ENCODE measurements at regions not wholly inside any gene's neighbourhood (a gene's known extent, or its start where the extent isn't known, plus 50 kb on each side); places are given as distances from the start of the nearest gene placed in this dataset.

- no peak for TF ChIP-seq Cebpa-rat (IDR thresholded peaks at IDR 0.05)
- Histone ChIP-seq H3K4me2 (no peak overlapping the region), H3K27ac (no peak overlapping the region), H3K9ac (no peak overlapping the region), H4K20me1 (no peaks in the 10 kb centered on the region), H3K9me3 (replicated peaks in 1 of 11) (no peaks in the 10 kb centered on the region), H3K4me1 (peaks cover 6 to 23% (median 19%) of the 10 kb centered on the region in 10 experiments; a peak in 17 of 20 replicates), H3K36me3 (no peaks in the 10 kb centered on the region), H3K27me3 (no peaks in the 10 kb centered on the region), H3K4me3 (no peak overlapping the region)
These were observed 180.2 kb upstream of the RAB6C start for GRCh38 chr2:129799036-129799958.

DNA sequence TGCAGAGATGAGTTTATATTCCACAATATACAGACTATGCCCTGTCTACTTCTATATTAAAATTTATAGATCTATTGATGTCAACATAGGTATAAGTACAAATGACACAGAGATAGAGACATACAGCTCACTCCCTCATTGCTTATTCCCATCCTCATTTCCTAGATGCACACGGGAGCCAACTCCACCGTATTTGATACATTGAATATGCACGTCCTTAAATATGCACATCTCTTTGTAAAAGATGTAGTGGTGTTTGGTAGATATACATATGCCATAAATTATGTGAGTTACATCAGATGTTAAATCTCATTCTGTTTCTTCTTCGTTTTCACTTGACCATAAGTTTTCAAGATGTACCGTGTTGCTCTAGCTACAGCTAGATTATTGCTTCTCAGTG is 179.2 kb upstream of the RAB6C start:
- Histone ChIP-seq H3K4me1 (peaks cover 6 to 23% (median 19%) of the 10 kb centered on the region in 10 experiments; a peak in 17 of 20 replicates), H3K9me3 (replicated peaks in 1 of 11) (no peaks in the 10 kb centered on the region), H3K36me3 (no peaks in the 10 kb centered on the region), H3K4me3 (no peak overlapping the region), H3K4me2 (no peak overlapping the region), H3K27me3 (no peaks in the 10 kb centered on the region), H3K27ac (no peak overlapping the region), H3K9ac (no peak overlapping the region), H4K20me1 (no peaks in the 10 kb centered on the region)
- no peak for TF ChIP-seq Cebpa-rat (IDR thresholded peaks at IDR 0.05)

DNA sequence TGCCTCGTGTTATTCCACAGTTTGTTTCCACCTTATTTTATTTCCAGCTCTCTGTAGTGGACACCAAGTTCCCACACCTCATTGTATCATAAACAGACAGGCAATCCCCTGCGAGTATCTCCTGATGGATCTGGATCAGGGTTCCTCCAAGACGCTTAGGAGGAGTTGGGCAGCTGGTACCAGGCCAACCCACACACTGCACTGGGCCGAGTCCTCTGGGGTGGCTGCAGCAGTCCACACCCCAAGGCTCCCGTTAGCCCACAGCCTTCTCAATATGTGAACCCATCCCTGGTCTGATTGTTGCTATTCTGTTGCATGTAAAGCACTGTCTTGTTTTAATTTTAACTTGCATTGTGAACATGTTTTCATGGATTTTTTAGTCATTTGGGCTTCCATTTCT is 178.8 kb upstream of the RAB6C start:
- no peak for TF ChIP-seq Cebpa-rat (IDR thresholded peaks at IDR 0.05)
- Histone ChIP-seq H4K20me1 (no peaks in the 10 kb centered on the region), H3K4me1 (peaks cover 6 to 23% (median 19%) of the 10 kb centered on the region in 10 experiments; a peak in 17 of 20 replicates), H3K36me3 (no peaks in the 10 kb centered on the region), H3K4me3 (no peak overlapping the region), H3K4me2 (peak overlapping the region in 1 of 11 experiments; percentile 44; a peak in 1 of 22 replicates), H3K27ac (no peak overlapping the region), H3K9ac (no peak overlapping the region), H3K27me3 (no peaks in the 10 kb centered on the region), H3K9me3 (replicated peaks in 1 of 11) (no peaks in the 10 kb centered on the region)

DNA sequence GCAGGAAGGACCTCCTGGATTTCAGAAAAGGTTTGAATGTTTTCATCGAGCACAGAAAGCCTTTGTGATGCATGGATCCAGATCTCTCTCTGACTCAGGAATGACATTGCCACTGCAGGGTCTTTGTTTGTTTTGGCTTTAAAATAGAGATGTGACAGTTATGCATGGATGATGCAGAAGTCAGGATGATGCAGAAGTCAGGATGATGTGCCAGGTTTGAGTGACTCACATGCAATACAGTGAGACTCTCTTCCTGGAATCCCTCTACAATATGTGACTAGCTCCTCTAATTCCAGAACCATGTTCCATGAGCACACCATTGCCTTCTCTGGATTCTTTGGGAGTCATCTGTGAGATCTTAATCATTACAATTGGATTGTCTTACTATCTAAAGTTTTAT is 177.9 kb upstream of the RAB6C start:
- H3K36me3 ChIP-seq: no peaks in the 10 kb centered on the region
- H3K4me1 ChIP-seq: peaks cover 6 to 23% (median 19%) of the 10 kb centered on the region in 10 experiments; a peak in 17 of 20 replicates
- 0 out of 22 replicates have a peak, but pooled peaks cover 0 to 5% (median 0%) of the 10 kb centered on the region in 11 experiments for H3K27me3 ChIP-seq
- no peaks in the 10 kb centered on the region for H3K9me3 ChIP-seq (replicated peaks in 1 of 11)
- no peak for TF ChIP-seq Cebpa-rat (IDR thresholded peaks at IDR 0.05)
- peak overlapping the region in 9 of 11 experiments; percentile 27 to 68 (median 44); a peak in 17 of 22 replicates for H3K4me2 ChIP-seq
- no peak overlapping the region for H3K9ac ChIP-seq
- H4K20me1 ChIP-seq: no peaks in the 10 kb centered on the region
- H3K27ac ChIP-seq: no peak overlapping the region
- H3K4me3 ChIP-seq: no peak overlapping the region

GRCh38 chr2:129802290-129802689 is 177.2 kb upstream of the RAB6C start:
- Histone ChIP-seq H3K9me3 (replicated peaks in 1 of 11) (no peaks in the 10 kb centered on the region), H4K20me1 (no peaks in the 10 kb centered on the region), H3K36me3 (no peaks in the 10 kb centered on the region), H3K9ac (no peak overlapping the region), H3K4me1 (peaks cover 6 to 23% (median 19%) of the 10 kb centered on the region in 10 experiments; a peak in 17 of 20 replicates), H3K4me3 (no peak overlapping the region), H3K27ac (no peak overlapping the region), H3K27me3 (0 out of 22 replicates have a peak, but pooled peaks cover 0 to 5% (median 0%) of the 10 kb centered on the region in 11 experiments), H3K4me2 (peak overlapping the region in 9 of 11 experiments; percentile 27 to 68 (median 44); a peak in 16 of 22 replicates)
- TF ChIP-seq Cebpa-rat (IDR thresholded peaks at IDR 0.05): no peak

- H3K27ac ChIP-seq: no peak overlapping the region
- H3K9me3 ChIP-seq (replicated peaks in 1 of 11): no peaks in the 10 kb centered on the region
- no peak overlapping the region for H3K9ac ChIP-seq
- 0 out of 22 replicates have a peak, but pooled peaks cover 0 to 5% (median 0%) of the 10 kb centered on the region in 11 experiments for H3K27me3 ChIP-seq
- no peaks in the 10 kb centered on the region for H4K20me1 ChIP-seq
- no peak for TF ChIP-seq Cebpa-rat (IDR thresholded peaks at IDR 0.05)
- peaks cover 6 to 23% (median 19%) of the 10 kb centered on the region in 10 experiments; a peak in 17 of 20 replicates for H3K4me1 ChIP-seq
- H3K4me3 ChIP-seq: no peak overlapping the region
- H3K4me2 ChIP-seq: 0 out of 22 replicates have a peak overlapping the region, but pooled peaks of 2 of the 11 experiments have one; percentile 33 to 49
- no peaks in the 10 kb centered on the region for H3K36me3 ChIP-seq
These were observed 176.4 kb upstream of the RAB6C start for GRCh38 chr2:129803032-129803431.

GRCh38 chr2:129803871-129804270 is 175.6 kb upstream of the RAB6C start:
- no peak overlapping the region for H3K4me3 ChIP-seq
- peaks cover 0 to 13% (median 0%) of the 10 kb centered on the region in 11 experiments; a peak in 1 of 22 replicates for H3K27me3 ChIP-seq
- no peak for TF ChIP-seq Cebpa-rat (IDR thresholded peaks at IDR 0.05)
- peaks cover 6 to 23% (median 19%) of the 10 kb centered on the region in 10 experiments; a peak in 17 of 20 replicates for H3K4me1 ChIP-seq
- H3K9me3 ChIP-seq (replicated peaks in 1 of 11): no peaks in the 10 kb centered on the region
- H4K20me1 ChIP-seq: no peaks in the 10 kb centered on the region
- H3K4me2 ChIP-seq: no peak overlapping the region
- H3K9ac ChIP-seq: no peak overlapping the region
- H3K27ac ChIP-seq: no peak overlapping the region
- H3K36me3 ChIP-seq: no peaks in the 10 kb centered on the region

DNA sequence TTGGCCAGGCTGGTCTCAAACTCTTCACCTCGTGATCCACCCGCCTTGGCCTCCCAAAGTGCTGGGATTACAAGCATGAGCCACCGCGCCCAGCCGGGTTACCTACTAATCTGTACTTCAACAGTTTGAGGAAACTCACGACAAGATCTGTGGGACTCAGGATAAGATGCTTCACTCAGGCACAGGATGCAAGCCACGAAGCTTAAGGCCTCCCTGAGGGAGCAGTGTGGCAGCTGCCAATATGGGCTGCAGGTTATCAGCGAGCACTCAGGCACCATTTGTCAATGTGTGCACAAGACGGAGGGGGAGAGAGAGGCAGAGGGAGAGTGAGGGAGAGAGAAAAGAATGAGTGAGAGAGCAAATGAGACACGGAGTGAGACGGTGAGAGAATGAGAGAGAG is 173.6 kb upstream of the RAB6C start:
- H3K27ac ChIP-seq: no peak overlapping the region
- no peak overlapping the region for H3K4me3 ChIP-seq
- H3K4me2 ChIP-seq: no peak overlapping the region
- peaks cover 0 to 33% (median 0%) of the 10 kb centered on the region in 11 experiments; a peak in 4 of 22 replicates for H3K27me3 ChIP-seq
- H3K4me1 ChIP-seq: peaks cover 6 to 23% (median 18%) of the 10 kb centered on the region in 10 experiments; a peak in 17 of 20 replicates
- H4K20me1 ChIP-seq: no peaks in the 10 kb centered on the region
- H3K9ac ChIP-seq: no peak overlapping the region
- H3K9me3 ChIP-seq (replicated peaks in 1 of 11): no peaks in the 10 kb centered on the region
- no peak for TF ChIP-seq Cebpa-rat (IDR thresholded peaks at IDR 0.05)
- no peaks in the 10 kb centered on the region for H3K36me3 ChIP-seq

DNA sequence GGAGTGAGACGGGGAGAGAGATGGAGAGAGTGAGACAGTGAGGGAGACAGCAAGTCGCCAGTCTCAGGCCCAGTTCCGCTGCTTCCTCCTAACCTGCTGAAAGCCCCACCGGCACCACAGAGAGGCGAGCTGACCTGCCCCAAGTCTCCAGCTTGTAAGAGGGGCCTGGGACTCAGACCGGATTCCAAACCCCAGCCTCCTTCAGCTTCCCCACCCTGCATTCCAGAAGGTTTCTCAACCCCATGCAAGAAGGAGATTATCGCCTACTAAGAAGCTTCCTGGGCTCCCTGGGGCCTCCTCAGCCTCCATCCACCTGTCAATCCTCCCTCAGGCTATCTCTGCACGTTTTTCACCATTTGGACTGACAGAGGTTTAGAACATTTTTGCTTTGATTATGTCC is 173.1 kb upstream of the RAB6C start:
- H3K27ac ChIP-seq: no peak overlapping the region
- no peak for TF ChIP-seq Cebpa-rat (IDR thresholded peaks at IDR 0.05)
- H3K9ac ChIP-seq: no peak overlapping the region

More for the DNA sequence above, 173.1 kb upstream of the RAB6C start:
- Histone ChIP-seq H4K20me1 (no peaks in the 10 kb centered on the region; a peak in 1 of 22 replicates), H3K36me3 (no peaks in the 10 kb centered on the region), H3K4me1 (peaks cover 7 to 21% (median 15%) of the 10 kb centered on the region in 10 experiments; a peak in 18 of 20 replicates), H3K4me2 (no peak overlapping the region), H3K4me3 (no peak overlapping the region), H3K27me3 (peaks cover 0 to 37% (median 0%) of the 10 kb centered on the region in 11 experiments; a peak in 4 of 22 replicates), H3K9me3 (replicated peaks in 1 of 11) (no peaks in the 10 kb centered on the region)

Data from BLaER1 treated with 17β-estradiol and CSF1 and Interleukin-3, amounts not matched to agents 10 nM and 100 nM (cell line).